HFFc6 (cell line): ENCODE measurements at regions not wholly inside any gene's neighbourhood (a gene's known extent, or its start where the extent isn't known, plus 50 kb on each side); places are given as distances from the start of the nearest gene placed in this dataset.

Experiments used
- DNase-seq: peaks from one replicate; pipeline ENCODE4 v3.0.0-alpha.2; 2018
- H3K27ac Mint-ChIP-seq: 2 replicates; pipeline ENCODE4 v1.8.0; 2020; ENCODE audit warnings: mild to moderate bottlenecking, mixed read lengths
- H3K27me3 Mint-ChIP-seq: 2 replicates; pipeline ENCODE4 v1.8.0; 2021; ENCODE audit warnings: mild to moderate bottlenecking, moderate library complexity, mixed read lengths; ENCODE audit not compliant: insufficient read depth
- H3K36me3 Mint-ChIP-seq: 2 replicates; pipeline ENCODE4 v1.8.0; 2021; ENCODE audit warnings: low read depth, mixed read lengths
- H3K4me1 Mint-ChIP-seq: 2 replicates; pipeline ENCODE4 v1.8.0; 2020; ENCODE audit warnings: low read depth, mixed read lengths
- H3K4me3 Mint-ChIP-seq: 2 replicates; pipeline ENCODE4 v1.8.0; 2020; ENCODE audit warnings: mild to moderate bottlenecking, moderate library complexity, mixed read lengths
- H3K9me3 Mint-ChIP-seq: 2 replicates; pipeline ENCODE4 v1.8.0; 2020; ENCODE audit warnings: mild to moderate bottlenecking, mixed read lengths
- CTCF ChIP-seq: fragments of 200-600 bp; sonication (generic); IDR thresholded peaks from 2 replicates; pipeline ENCODE4 v1.5.0; 2021; ENCODE audit warnings: antibody characterized with exemption, mild to moderate bottlenecking

GRCh38 chr6:33933101-33933500, 129.3 kb upstream of the MLN start:
- Mint-ChIP-seq H3K4me1 (no peaks in the 10 kb centered on the region), H3K36me3 (no peaks in the 10 kb centered on the region), H3K9me3 (no peaks in the 10 kb centered on the region), H3K27me3 (peaks cover 61% of the 10 kb centered on the region), H3K4me3 (no peak overlapping the region), H3K27ac (no peak overlapping the region)
- no peak for TF ChIP-seq CTCF
- no peak for DNase-seq

- Mint-ChIP-seq H3K4me3 (no peak overlapping the region), H3K9me3 (no peaks in the 10 kb centered on the region), H3K36me3 (no peaks in the 10 kb centered on the region), H3K4me1 (peaks cover 7% of the 10 kb centered on the region; the same call in 1 of the 2 replicates), H3K27me3 (peaks cover 50% of the 10 kb centered on the region), H3K27ac (no peak overlapping the region)
- no peak for TF ChIP-seq CTCF
- no peak for DNase-seq
These were observed 128.0 kb upstream of the MLN start for GRCh38 chr6:33931799-33932198.

- no peak for DNase-seq
- Mint-ChIP-seq H3K9me3 (no peaks in the 10 kb centered on the region), H3K36me3 (no peaks in the 10 kb centered on the region), H3K4me3 (no peak overlapping the region), H3K27me3 (peaks cover 42% of the 10 kb centered on the region), H3K27ac (no peak overlapping the region), H3K4me1 (peaks cover 7% of the 10 kb centered on the region; the same call in 1 of the 2 replicates)
- no peak for TF ChIP-seq CTCF
These were observed 125.9 kb upstream of the MLN start for GRCh38 chr6:33929575-33930288.

GRCh38 chr6:33927616-33928015, 123.8 kb upstream of the MLN start:
- no peak for TF ChIP-seq CTCF
- peak; percentile 61 for DNase-seq
- peaks cover 30% of the 10 kb centered on the region for H3K27me3 Mint-ChIP-seq
- H3K27ac Mint-ChIP-seq = no peak overlapping the region
- no peak overlapping the region for H3K4me3 Mint-ChIP-seq
- no peaks in the 10 kb centered on the region for H3K36me3 Mint-ChIP-seq
- no peaks in the 10 kb centered on the region for H3K9me3 Mint-ChIP-seq
- H3K4me1 Mint-ChIP-seq = peaks cover 7% of the 10 kb centered on the region; the same call in 1 of the 2 replicates

GRCh38 chr6:33927112-33927511, 123.3 kb upstream of the MLN start:
- peaks cover 7% of the 10 kb centered on the region; the same call in 1 of the 2 replicates for H3K4me1 Mint-ChIP-seq
- H3K27me3 Mint-ChIP-seq = peaks cover 30% of the 10 kb centered on the region
- DNase-seq = no peak
- no peak for TF ChIP-seq CTCF
- no peaks in the 10 kb centered on the region for H3K9me3 Mint-ChIP-seq
- H3K4me3 Mint-ChIP-seq = no peak overlapping the region
- H3K36me3 Mint-ChIP-seq = no peaks in the 10 kb centered on the region
- no peak overlapping the region for H3K27ac Mint-ChIP-seq
